HFFc6 (cell line): ENCODE measurements at regions not wholly inside any gene's neighbourhood (a gene's known extent, or its start where the extent isn't known, plus 50 kb on each side); places are given as distances from the start of the nearest gene placed in this dataset.

ENCODE experiments used
- DNase-seq: peaks from one replicate; pipeline ENCODE4 v3.0.0-alpha.2; 2018
- H3K27ac Mint-ChIP-seq: 2 replicates; pipeline ENCODE4 v1.8.0; 2020; ENCODE audit warnings: mild to moderate bottlenecking, mixed read lengths
- H3K27me3 Mint-ChIP-seq: 2 replicates; pipeline ENCODE4 v1.8.0; 2021; ENCODE audit warnings: mild to moderate bottlenecking, moderate library complexity, mixed read lengths; ENCODE audit not compliant: insufficient read depth
- H3K36me3 Mint-ChIP-seq: 2 replicates; pipeline ENCODE4 v1.8.0; 2021; ENCODE audit warnings: low read depth, mixed read lengths
- H3K4me1 Mint-ChIP-seq: 2 replicates; pipeline ENCODE4 v1.8.0; 2020; ENCODE audit warnings: low read depth, mixed read lengths
- H3K4me3 Mint-ChIP-seq: 2 replicates; pipeline ENCODE4 v1.8.0; 2020; ENCODE audit warnings: mild to moderate bottlenecking, moderate library complexity, mixed read lengths
- H3K9me3 Mint-ChIP-seq: 2 replicates; pipeline ENCODE4 v1.8.0; 2020; ENCODE audit warnings: mild to moderate bottlenecking, mixed read lengths
- TF ChIP-seq, protein P1 (sequence below): fragments of 200-600 bp; sonication (generic); IDR thresholded peaks from 2 replicates; pipeline ENCODE4 v1.5.0; 2021; ENCODE audit warnings: antibody characterized with exemption, mild to moderate bottlenecking

DNA sequence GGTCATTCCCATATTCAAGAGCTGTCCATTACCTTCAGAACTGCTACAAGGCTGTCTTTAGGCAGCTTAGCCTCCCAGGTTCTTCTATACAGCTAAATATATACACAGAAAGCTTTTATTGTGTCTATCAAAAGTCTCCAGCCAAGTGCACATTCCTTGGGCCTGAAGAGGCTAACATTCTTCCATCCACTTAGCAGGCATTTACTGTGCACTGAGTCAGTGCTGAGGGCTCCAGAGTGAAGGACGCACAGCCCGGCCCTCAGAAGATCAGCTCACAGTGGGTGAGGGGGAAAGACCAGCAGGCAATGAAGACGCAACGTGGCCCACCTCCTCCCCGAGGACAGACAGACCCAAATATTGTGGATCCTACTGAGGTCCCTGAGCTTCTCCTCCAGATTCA, 569.9 kb downstream of the CDH26 start:
- no peaks in the 10 kb centered on the region for H3K4me1 Mint-ChIP-seq
- H3K36me3 Mint-ChIP-seq, result no peaks in the 10 kb centered on the region
- H3K4me3 Mint-ChIP-seq, result no peak overlapping the region
- H3K27me3 Mint-ChIP-seq, result no peaks in the 10 kb centered on the region
- peak; percentile 5 for DNase-seq
- no peak overlapping the region for H3K27ac Mint-ChIP-seq
- H3K9me3 Mint-ChIP-seq, result peaks cover 32% of the 10 kb centered on the region
- TF ChIP-seq, protein P1, sequence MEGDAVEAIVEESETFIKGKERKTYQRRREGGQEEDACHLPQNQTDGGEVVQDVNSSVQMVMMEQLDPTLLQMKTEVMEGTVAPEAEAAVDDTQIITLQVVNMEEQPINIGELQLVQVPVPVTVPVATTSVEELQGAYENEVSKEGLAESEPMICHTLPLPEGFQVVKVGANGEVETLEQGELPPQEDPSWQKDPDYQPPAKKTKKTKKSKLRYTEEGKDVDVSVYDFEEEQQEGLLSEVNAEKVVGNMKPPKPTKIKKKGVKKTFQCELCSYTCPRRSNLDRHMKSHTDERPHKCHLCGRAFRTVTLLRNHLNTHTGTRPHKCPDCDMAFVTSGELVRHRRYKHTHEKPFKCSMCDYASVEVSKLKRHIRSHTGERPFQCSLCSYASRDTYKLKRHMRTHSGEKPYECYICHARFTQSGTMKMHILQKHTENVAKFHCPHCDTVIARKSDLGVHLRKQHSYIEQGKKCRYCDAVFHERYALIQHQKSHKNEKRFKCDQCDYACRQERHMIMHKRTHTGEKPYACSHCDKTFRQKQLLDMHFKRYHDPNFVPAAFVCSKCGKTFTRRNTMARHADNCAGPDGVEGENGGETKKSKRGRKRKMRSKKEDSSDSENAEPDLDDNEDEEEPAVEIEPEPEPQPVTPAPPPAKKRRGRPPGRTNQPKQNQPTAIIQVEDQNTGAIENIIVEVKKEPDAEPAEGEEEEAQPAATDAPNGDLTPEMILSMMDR, result no peak

DNA sequence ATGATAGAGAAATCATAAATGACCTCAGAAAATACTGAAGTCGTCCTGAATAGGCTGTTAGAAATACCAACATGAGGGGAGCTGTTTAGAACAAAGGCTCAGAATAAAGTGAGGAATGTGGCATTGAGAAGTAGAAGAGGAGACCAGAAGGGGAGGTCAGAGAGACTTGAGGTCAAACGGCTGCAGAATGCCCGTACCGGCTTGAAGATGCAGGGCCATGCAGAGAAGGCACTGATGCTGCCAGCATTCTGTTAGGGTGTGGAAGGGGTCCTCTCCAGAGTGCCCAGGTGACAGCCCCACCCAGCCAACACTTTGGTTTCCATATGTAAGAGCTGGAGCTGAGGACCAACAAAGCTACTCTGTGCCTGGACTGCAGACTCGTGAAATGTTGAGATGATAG, 570.9 kb downstream of the CDH26 start:
- H3K27me3 Mint-ChIP-seq, result no peaks in the 10 kb centered on the region
- no peaks in the 10 kb centered on the region for H3K36me3 Mint-ChIP-seq
- no peak overlapping the region for H3K27ac Mint-ChIP-seq
- DNase-seq, result no peak
- no peak overlapping the region for H3K4me3 Mint-ChIP-seq
- TF ChIP-seq, protein P1, result no peak
- no peaks in the 10 kb centered on the region for H3K4me1 Mint-ChIP-seq
- peaks cover 31% of the 10 kb centered on the region for H3K9me3 Mint-ChIP-seq

DNA sequence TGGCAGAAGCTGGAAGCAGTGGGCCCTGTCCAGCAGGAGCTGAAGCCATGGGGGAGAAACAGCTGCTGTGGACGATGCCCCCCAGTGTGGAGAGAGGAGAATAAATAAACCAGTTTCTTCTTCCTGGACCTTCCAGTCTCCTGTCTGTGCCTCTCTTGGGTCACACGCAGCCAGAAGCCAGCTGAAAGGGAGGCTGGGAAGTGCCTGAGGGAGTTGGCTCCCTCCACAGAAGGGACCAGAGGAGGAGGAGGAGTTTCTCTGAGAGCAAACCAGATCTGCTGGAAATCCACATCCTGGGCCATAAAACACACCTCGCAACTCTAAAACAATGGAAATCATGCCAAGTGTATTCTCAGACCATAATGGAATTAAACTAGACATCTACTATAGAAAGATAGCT, 577.0 kb downstream of the CDH26 start:
- Mint-ChIP-seq H3K4me1 (no peaks in the 10 kb centered on the region), H3K36me3 (no peaks in the 10 kb centered on the region), H3K27ac (no peak overlapping the region), H3K4me3 (no peak overlapping the region), H3K9me3 (peaks cover 6% of the 10 kb centered on the region), H3K27me3 (no peaks in the 10 kb centered on the region)
- DNase-seq, result no peak
- TF ChIP-seq, protein P1, result no peak

DNA sequence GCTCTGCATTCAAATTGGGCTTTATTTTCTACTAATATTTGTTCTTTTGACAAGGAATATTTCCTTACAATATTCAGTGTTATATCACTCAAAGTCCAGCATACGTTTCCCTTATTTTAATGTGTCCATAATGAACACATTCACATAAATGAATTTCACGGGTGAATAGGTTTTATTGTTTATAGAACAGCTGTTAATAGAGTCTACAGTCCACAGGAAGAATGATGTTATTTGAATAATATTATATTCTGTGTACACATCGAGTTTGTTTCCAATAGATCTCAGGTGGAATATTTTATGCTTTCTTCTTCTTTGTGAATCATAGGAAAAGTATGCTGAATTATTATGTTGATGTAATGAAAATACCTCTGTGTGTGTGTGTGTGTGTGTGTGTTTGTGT, 582.4 kb downstream of the CDH26 start:
- TF ChIP-seq, protein P1, result no peak
- Mint-ChIP-seq H3K27me3 (peaks cover under 1% of the 10 kb centered on the region; the same call in 1 of the 2 replicates), H3K4me3 (no peak overlapping the region), H3K9me3 (peaks cover 1% of the 10 kb centered on the region), H3K36me3 (no peaks in the 10 kb centered on the region), H3K4me1 (no peaks in the 10 kb centered on the region), H3K27ac (no peak overlapping the region)
- no peak for DNase-seq

DNA sequence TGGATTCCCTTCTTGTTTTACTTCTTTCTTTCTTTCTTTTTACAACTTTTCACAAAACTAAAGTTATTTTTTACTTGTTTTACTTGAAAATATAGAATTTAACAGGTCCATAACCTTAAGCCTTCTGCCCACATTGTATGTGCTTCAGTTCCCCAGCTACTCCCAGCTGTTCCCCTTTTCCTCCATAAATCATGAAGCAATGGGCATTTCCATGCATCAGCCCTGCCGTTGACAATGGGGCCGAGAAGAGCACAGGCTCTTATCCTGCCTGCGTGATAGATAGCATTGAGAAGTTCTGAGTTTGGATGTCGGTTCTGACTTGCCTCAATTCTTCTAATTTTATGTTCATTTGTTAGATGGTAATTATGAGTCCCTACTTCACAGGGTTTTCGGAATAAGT, 583.8 kb downstream of the CDH26 start:
- no peaks in the 10 kb centered on the region for H3K36me3 Mint-ChIP-seq
- H3K9me3 Mint-ChIP-seq, result peaks cover 11% of the 10 kb centered on the region
- H3K4me1 Mint-ChIP-seq, result no peaks in the 10 kb centered on the region
- no peak overlapping the region for H3K4me3 Mint-ChIP-seq
- TF ChIP-seq, protein P1, result no peak
- peaks cover 1% of the 10 kb centered on the region; the same call in 1 of the 2 replicates for H3K27me3 Mint-ChIP-seq
- no peak overlapping the region for H3K27ac Mint-ChIP-seq
- no peak for DNase-seq

DNA sequence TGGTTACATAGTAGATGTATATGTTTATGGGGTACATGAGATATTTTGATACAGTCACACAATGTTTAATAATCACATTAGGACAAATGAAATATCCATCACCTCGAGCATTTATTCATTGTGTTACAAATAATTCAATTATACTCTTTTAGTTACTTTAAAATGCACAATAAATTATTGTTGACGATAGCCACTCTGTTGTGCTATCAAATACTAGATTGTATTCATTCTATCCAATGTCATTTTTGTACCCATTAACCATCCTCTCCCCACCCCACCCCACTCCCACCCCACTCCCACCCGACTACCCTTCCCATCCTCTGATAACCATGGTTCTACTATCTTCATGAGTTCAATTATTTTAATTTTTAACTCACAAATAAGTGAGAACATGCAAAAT, 585.4 kb downstream of the CDH26 start:
- TF ChIP-seq, protein P1, result no peak
- Mint-ChIP-seq H3K36me3 (no peaks in the 10 kb centered on the region), H3K4me3 (no peak overlapping the region), H3K4me1 (no peaks in the 10 kb centered on the region), H3K27ac (no peak overlapping the region), H3K9me3 (peaks cover 12% of the 10 kb centered on the region), H3K27me3 (peaks cover 1% of the 10 kb centered on the region; the same call in 1 of the 2 replicates)
- DNase-seq, result no peak
